Naive thymus-derived CD4-positive, alpha-beta T cell (primary cell): ENCODE measurements at regions not wholly inside any gene's neighbourhood (a gene's known extent, or its start where the extent isn't known, plus 50 kb on each side); places are given as distances from the start of the nearest gene placed in this dataset.

Experiments used
- ATAC-seq: fragments of 150-1000 bp; cut with Tn5 transposase; 2 replicates; pipeline ENCODE4 v1.10.0; 2021; ENCODE audit warnings: mild to moderate bottlenecking, moderate library complexity
- CTCF ChIA-PET: fragments of 350-600 bp; sonication (Branson Sonifier 250); formaldehyde crosslinking; loops from one replicate; lab custom pipeline; 2021; ENCODE audit warnings: antibody characterized with exemption; lab: Charles Lee
- POLR2A ChIA-PET: fragments of 350-600 bp; sonication (Branson Sonifier 250); formaldehyde crosslinking; loops from one replicate; lab custom pipeline; 2021; ENCODE audit warnings: antibody characterized with exemption, inconsistent platforms; lab: Charles Lee
- DNase-seq, 9 donors: peaks; one replicate each; pipeline versions ENCODE4 v3.0.0 to v3.0.0-alpha.2; 2020 to 2022; ENCODE audit warnings: mixed read lengths in 1 of 9
- H3K27ac ChIP-seq: one replicate; pipeline ENCODE4 v1.7.0; 2013; ENCODE audit warnings: mild to moderate bottlenecking, low read depth, low read length, moderate library complexity
- H3K27me3 ChIP-seq, 2 donors: one replicate each; pipeline ENCODE4 v1.7.0; 2013; ENCODE audit warnings: low read length in 2 of 2, mild to moderate bottlenecking in 2 of 2, moderate library complexity in 2 of 2; ENCODE audit not compliant: control insufficient read depth in 2 of 2, insufficient read depth in 2 of 2
- H3K36me3 ChIP-seq, 3 experiments: 1 replicate in 2 of 3; 2 replicates in 1 of 3; pipeline ENCODE4 v1.7.0; 2013; ENCODE audit warnings: low read length in 3 of 3, mild to moderate bottlenecking in 3 of 3, moderate library complexity in 1 of 3; ENCODE audit not compliant: insufficient read depth in 3 of 3, control insufficient read depth in 2 of 3
- H3K4me1 ChIP-seq, 2 donors: one replicate each; pipeline ENCODE4 v1.7.0; 2013; ENCODE audit warnings: low read length in 2 of 2, mild to moderate bottlenecking in 2 of 2, moderate library complexity in 1 of 2; ENCODE audit not compliant: control insufficient read depth in 2 of 2, insufficient read depth in 2 of 2
- H3K4me3 ChIP-seq: 2 replicates; pipeline ENCODE4 v1.7.0; 2013; ENCODE audit warnings: mild to moderate bottlenecking, low read length
- H3K9me3 ChIP-seq, 3 experiments: 1 replicate in 2 of 3; 2 replicates in 1 of 3; pipeline ENCODE4 v1.7.0; 2013; ENCODE audit warnings: low read length in 3 of 3; ENCODE audit not compliant: control insufficient read depth in 2 of 3
- H3K27ac Mint-ChIP-seq, 9 donors: one replicate each; pipeline ENCODE4 v1.8.0; 2020 to 2022; ENCODE audit warnings: mixed read lengths in 9 of 9, mild to moderate bottlenecking in 8 of 9, moderate library complexity in 5 of 9, inconsistent platforms in 2 of 9
- H3K27me3 Mint-ChIP-seq, 5 donors: one replicate each; pipeline ENCODE4 v1.8.0; 2021 to 2022; ENCODE audit warnings: mixed read lengths in 5 of 5, mild to moderate bottlenecking in 1 of 5
- H3K36me3 Mint-ChIP-seq, 5 donors: one replicate each; pipeline ENCODE4 v1.8.0; 2020 to 2022; ENCODE audit warnings: mixed read lengths in 5 of 5, mild to moderate bottlenecking in 3 of 5, inconsistent platforms in 1 of 5
- H3K4me1 Mint-ChIP-seq, 7 donors: one replicate each; pipeline ENCODE4 v1.8.0; 2020 to 2022; ENCODE audit warnings: mixed read lengths in 7 of 7, mild to moderate bottlenecking in 3 of 7, inconsistent platforms in 1 of 7
- H3K4me3 Mint-ChIP-seq, 10 donors: one replicate each; pipeline ENCODE4 v1.8.0; 2020 to 2022; ENCODE audit warnings: mild to moderate bottlenecking in 10 of 10, mixed read lengths in 10 of 10, moderate library complexity in 6 of 10, inconsistent platforms in 2 of 10
- H3K9me3 Mint-ChIP-seq, 11 donors: one replicate each; pipeline ENCODE4 v1.8.0; 2020 to 2022; ENCODE audit warnings: mixed read lengths in 11 of 11, mild to moderate bottlenecking in 4 of 11, inconsistent platforms in 1 of 11, moderate library complexity in 1 of 11
- intact Hi-C, 2 donors: fragments of 100-400 bp; cut with micrococcal nuclease; formaldehyde crosslinking; loops; one replicate each; pipeline ENCODE4 v1.15.1; 2023

DNA sequence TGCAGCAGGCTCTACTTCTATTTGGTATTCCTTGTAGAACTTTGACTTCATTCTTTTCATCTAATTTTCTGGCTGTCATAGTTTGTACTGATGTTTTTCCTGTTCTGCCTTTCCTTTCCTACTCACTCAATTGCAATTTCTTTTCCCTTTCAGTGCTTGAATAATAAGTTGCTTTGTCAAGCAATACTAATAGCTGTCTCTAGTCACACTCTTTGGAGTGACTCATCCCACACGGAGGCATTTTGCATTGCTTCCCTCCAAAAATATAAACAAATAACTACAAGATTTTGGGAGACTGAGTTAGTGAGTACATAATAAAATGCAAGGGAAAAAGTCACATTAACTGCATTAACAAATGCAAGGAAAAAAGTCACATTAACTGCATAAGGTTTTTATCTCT lies 465.9 kb downstream of the CDH9 start:
- no peaks in the 10 kb centered on the region for H3K4me1 Mint-ChIP-seq
- no peaks in the 10 kb centered on the region for H3K36me3 Mint-ChIP-seq
- no peak for ATAC-seq
- H3K9me3 Mint-ChIP-seq = peaks cover 0 to 11% (median 4%) of the 10 kb centered on the region in 11 donors
- no peaks in the 10 kb centered on the region for H3K27me3 Mint-ChIP-seq
- H3K27ac ChIP-seq = no peak overlapping the region
- H3K9me3 ChIP-seq = peaks cover 0 to 7% (median 0%) of the 10 kb centered on the region in 3 experiments
- no peaks in the 10 kb centered on the region for H3K27me3 ChIP-seq
- CTCF ChIA-PET = no interaction called here
- H3K36me3 ChIP-seq = no peaks in the 10 kb centered on the region
- no peak overlapping the region for H3K4me3 Mint-ChIP-seq
- H3K4me3 ChIP-seq = no peak overlapping the region
- no peak for DNase-seq
- no peaks in the 10 kb centered on the region for H3K4me1 ChIP-seq
- no peak overlapping the region for H3K27ac Mint-ChIP-seq
- intact Hi-C loops = no loop called here
- POLR2A ChIA-PET = no interaction called here

GRCh38 chr5:26569929-26570258 lies 468.5 kb downstream of the CDH9 start:
- CTCF ChIA-PET = no interaction called here
- H3K36me3 ChIP-seq = no peaks in the 10 kb centered on the region
- DNase-seq = no peak
- POLR2A ChIA-PET = no interaction called here
- H3K27ac ChIP-seq = no peak overlapping the region
- no peak for ATAC-seq
- H3K27me3 Mint-ChIP-seq = no peaks in the 10 kb centered on the region
- no peaks in the 10 kb centered on the region for H3K4me1 Mint-ChIP-seq
- H3K4me3 ChIP-seq = no peak overlapping the region
- H3K4me1 ChIP-seq = no peaks in the 10 kb centered on the region
- intact Hi-C loops = no loop called here
- peaks cover 0 to 13% (median 0%) of the 10 kb centered on the region in 3 experiments for H3K9me3 ChIP-seq
- H3K9me3 Mint-ChIP-seq = peaks cover 3 to 27% (median 8%) of the 10 kb centered on the region in 11 donors
- no peaks in the 10 kb centered on the region for H3K36me3 Mint-ChIP-seq
- no peak overlapping the region for H3K27ac Mint-ChIP-seq
- no peak overlapping the region for H3K4me3 Mint-ChIP-seq
- H3K27me3 ChIP-seq = no peaks in the 10 kb centered on the region

DNA sequence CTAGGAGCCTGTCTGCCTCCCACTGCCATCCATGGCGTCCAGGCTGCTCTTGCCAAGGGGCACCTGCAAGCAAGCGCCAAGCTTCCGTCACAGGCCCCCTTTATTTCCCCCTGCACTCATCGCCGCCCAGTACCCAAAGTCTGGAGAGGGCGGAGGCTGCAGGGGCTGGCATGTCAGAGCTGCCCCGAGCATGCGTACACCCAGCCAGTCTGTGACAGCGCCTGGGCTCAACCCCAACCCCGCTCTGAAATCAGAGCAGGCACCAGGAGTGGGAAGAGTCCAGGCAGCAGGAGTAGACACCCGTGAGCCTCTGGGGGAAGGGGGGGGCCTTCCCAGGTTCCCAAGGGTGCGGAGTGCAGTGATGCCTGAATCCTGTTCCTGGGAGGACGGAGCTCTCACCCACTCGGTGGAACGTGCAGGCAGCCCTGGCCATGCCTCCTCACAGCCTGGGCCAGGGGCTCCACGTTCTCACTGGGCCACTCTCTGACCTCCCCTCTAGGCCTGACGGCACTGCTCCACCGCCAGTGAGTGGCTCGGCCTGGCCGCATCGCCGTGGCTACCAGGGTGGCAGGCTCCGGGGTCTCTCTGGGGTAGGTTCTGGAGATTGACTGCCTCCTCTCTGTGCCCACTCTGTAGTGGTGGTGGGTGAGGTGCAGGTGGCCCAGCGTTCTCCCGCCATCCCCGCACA lies 469.0 kb downstream of the CDH9 start:
- H3K4me3 ChIP-seq = no peak overlapping the region
- DNase-seq (no peak), ATAC-seq (peak; percentile 8)
- no peaks in the 10 kb centered on the region for H3K27me3 Mint-ChIP-seq
- no peak overlapping the region for H3K27ac Mint-ChIP-seq
- H3K4me3 Mint-ChIP-seq = no peak overlapping the region
- peaks cover 3 to 29% (median 8%) of the 10 kb centered on the region in 11 donors for H3K9me3 Mint-ChIP-seq
- no peaks in the 10 kb centered on the region for H3K4me1 Mint-ChIP-seq
- ChIA-PET POLR2A (no interaction called here), CTCF (no interaction called here)
- H3K27me3 ChIP-seq = no peaks in the 10 kb centered on the region
- H3K36me3 Mint-ChIP-seq = no peaks in the 10 kb centered on the region
- intact Hi-C loops = no loop called here
- H3K9me3 ChIP-seq = peaks cover 0 to 13% (median 0%) of the 10 kb centered on the region in 3 experiments
- H3K36me3 ChIP-seq = no peaks in the 10 kb centered on the region
- no peak overlapping the region for H3K27ac ChIP-seq
- H3K4me1 ChIP-seq = no peaks in the 10 kb centered on the region

DNA sequence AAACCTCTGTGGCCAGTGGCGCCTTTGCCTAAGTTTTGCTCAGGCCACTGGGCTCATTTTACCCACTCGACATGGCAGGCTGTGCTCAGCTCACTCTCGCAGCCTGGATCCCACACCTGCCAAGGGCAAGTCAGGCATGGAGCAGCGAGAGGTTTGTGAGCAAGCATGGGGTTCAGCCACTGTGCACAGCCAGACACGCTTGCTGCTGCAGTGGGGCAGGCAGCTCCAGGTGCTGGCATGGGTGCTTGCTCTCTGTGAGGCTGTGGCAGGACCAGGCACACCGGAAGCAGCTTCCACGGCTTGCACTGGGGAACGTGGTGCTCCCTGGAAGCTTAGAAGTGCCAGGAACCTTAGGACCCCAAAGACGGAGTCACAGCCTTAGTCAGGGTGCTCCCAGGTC lies 470.1 kb downstream of the CDH9 start:
- CTCF ChIA-PET = no interaction called here
- Histone ChIP-seq H3K27me3 (no peaks in the 10 kb centered on the region), H3K27ac (no peak overlapping the region), H3K4me1 (no peaks in the 10 kb centered on the region), H3K36me3 (no peaks in the 10 kb centered on the region), H3K4me3 (no peak overlapping the region), H3K9me3 (peaks cover 0 to 13% (median 0%) of the 10 kb centered on the region in 3 experiments)
- DNase-seq = no peak
- Mint-ChIP-seq H3K27ac (no peak overlapping the region), H3K27me3 (no peaks in the 10 kb centered on the region), H3K4me1 (no peaks in the 10 kb centered on the region), H3K4me3 (no peak overlapping the region), H3K9me3 (peaks cover 4 to 30% (median 12%) of the 10 kb centered on the region in 11 donors), H3K36me3 (no peaks in the 10 kb centered on the region)
- ATAC-seq = no peak
- POLR2A ChIA-PET = no interaction called here
- intact Hi-C loops = no loop called here

- Mint-ChIP-seq H3K4me3 (no peak overlapping the region), H3K9me3 (peaks cover 5 to 36% (median 16%) of the 10 kb centered on the region in 11 donors), H3K27me3 (no peaks in the 10 kb centered on the region), H3K27ac (no peak overlapping the region), H3K4me1 (no peaks in the 10 kb centered on the region), H3K36me3 (no peaks in the 10 kb centered on the region)
- ATAC-seq (no peak), DNase-seq (no peak)
- Histone ChIP-seq H3K27me3 (no peaks in the 10 kb centered on the region), H3K9me3 (peaks cover 0 to 6% (median 0%) of the 10 kb centered on the region in 3 experiments), H3K36me3 (no peaks in the 10 kb centered on the region), H3K27ac (no peak overlapping the region), H3K4me1 (no peaks in the 10 kb centered on the region), H3K4me3 (no peak overlapping the region)
- ChIA-PET POLR2A (no interaction called here), CTCF (no interaction called here)
- intact Hi-C loops = no loop called here
Observed at GRCh38 chr5:26563979-26564378, 474.4 kb downstream of the CDH9 start.

- DNase-seq = no peak
- POLR2A ChIA-PET = no interaction called here
- Histone ChIP-seq H3K4me3 (no peak overlapping the region), H3K27me3 (no peaks in the 10 kb centered on the region), H3K9me3 (no peaks in the 10 kb centered on the region), H3K36me3 (no peaks in the 10 kb centered on the region), H3K27ac (no peak overlapping the region), H3K4me1 (no peaks in the 10 kb centered on the region)
- Mint-ChIP-seq H3K27me3 (no peaks in the 10 kb centered on the region), H3K4me1 (no peaks in the 10 kb centered on the region), H3K4me3 (no peak overlapping the region), H3K27ac (no peak overlapping the region), H3K36me3 (no peaks in the 10 kb centered on the region), H3K9me3 (peaks cover 0 to 32% (median 5%) of the 10 kb centered on the region in 11 donors)
- CTCF ChIA-PET = no interaction called here
- no peak for ATAC-seq
- intact Hi-C loops = no loop called here
Observed at GRCh38 chr5:26553079-26553478, 485.3 kb downstream of the CDH9 start.

DNA sequence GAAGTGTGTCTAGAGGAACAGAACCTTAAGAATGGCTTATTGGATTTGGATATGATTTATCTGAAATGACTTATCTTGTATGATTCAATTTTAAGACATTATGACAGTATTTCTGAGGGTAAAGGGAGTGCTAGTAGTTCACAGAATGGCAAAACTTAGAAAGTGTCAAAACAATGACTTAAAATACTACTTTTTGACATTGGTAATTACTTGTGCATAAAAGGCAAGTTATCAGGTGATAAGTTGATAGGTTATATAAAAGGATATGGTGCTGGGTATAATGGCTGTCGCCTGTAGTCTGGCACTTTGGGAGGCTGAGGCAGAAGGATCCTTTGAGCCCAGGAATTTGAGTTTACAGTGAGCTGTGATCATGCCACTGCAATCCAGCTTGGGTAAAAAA lies 494.4 kb downstream of the CDH9 start:
- no peaks in the 10 kb centered on the region for H3K36me3 ChIP-seq
- Mint-ChIP-seq H3K9me3 (peaks cover 5 to 40% (median 13%) of the 10 kb centered on the region in 11 donors), H3K27me3 (no peaks in the 10 kb centered on the region), H3K27ac (no peak overlapping the region), H3K4me1 (no peaks in the 10 kb centered on the region), H3K4me3 (no peak overlapping the region), H3K36me3 (no peaks in the 10 kb centered on the region)
- H3K27me3 ChIP-seq = no peaks in the 10 kb centered on the region
- POLR2A ChIA-PET = no interaction called here
- no peaks in the 10 kb centered on the region for H3K9me3 ChIP-seq
- ATAC-seq (no peak), DNase-seq (no peak)
- intact Hi-C loops = no loop called here
- CTCF ChIA-PET = no interaction called here
- no peaks in the 10 kb centered on the region for H3K4me1 ChIP-seq
- H3K4me3 ChIP-seq = no peak overlapping the region
- no peak overlapping the region for H3K27ac ChIP-seq
